Adrenal gland (tissue), 9 donors: ENCODE measurements at regions not wholly inside any gene's neighbourhood (a gene's known extent, or its start where the extent isn't known, plus 50 kb on each side); places are given as distances from the start of the nearest gene placed in this dataset.

Experiments used
- DNase-seq, 7 donors: peaks; one replicate each; pipeline ENCODE4 v3.0.0-alpha.2; 2019 to 2020
- H3K27ac ChIP-seq, 5 donors: fragments of 200-600 bp; sonication (generic) in 4 of 5; 1 replicate in 3 of 5; 2 replicates in 2 of 5; pipeline versions ENCODE4 v1.5.1 to v1.8.0; 2016 to 2020; ENCODE audit warnings: mild to moderate bottlenecking in 1 of 5
- H3K27me3 ChIP-seq: fragments of 200-600 bp; 2 replicates; pipeline ENCODE4 v1.8.0; 2021
- H3K36me3 ChIP-seq, 2 donors: fragments of 200-600 bp; replicated peaks in 1 of 2; 1 replicate in 1 of 2; 2 replicates in 1 of 2; pipeline versions ENCODE4 v1.5.1 to v1.8.0; 2018 to 2022
- H3K4me1 ChIP-seq, 2 donors: fragments of 200-600 bp; replicated peaks in 1 of 2; 1 replicate in 1 of 2; 2 replicates in 1 of 2; pipeline versions ENCODE4 v1.5.1 to v1.8.0; 2018 to 2021
- H3K4me3 ChIP-seq, 4 donors: fragments of 200-600 bp; sonication (generic) in 3 of 4; one replicate each; pipeline ENCODE4 v1.5.1; 2016 to 2018
- H3K9me3 ChIP-seq, 3 donors: fragments of 200-600 bp; sonication (generic) in 1 of 3; replicated peaks in 1 of 3; 1 replicate in 2 of 3; 2 replicates in 1 of 3; pipeline versions ENCODE4 v1.5.1 to v1.8.0; 2016 to 2021
- CTCF ChIP-seq, 6 experiments: fragments of 450-650 bp in 4 of 6; fragments of 200-600 bp in 2 of 6; sonication (generic) in 1 of 6; IDR thresholded peaks; 1 replicate in 5 of 6; 2 replicates in 1 of 6; pipeline versions ENCODE4 v1.5.1 to v1.8.0; 2016 to 2021; ENCODE audit warnings: antibody characterized with exemption in 6 of 6, mild to moderate bottlenecking in 2 of 6, moderate library complexity in 1 of 6
- POLR2A ChIP-seq, 2 donors: fragments of 450-650 bp; IDR thresholded peaks; one replicate each; pipeline ENCODE4 v1.6.1; 2017; ENCODE audit warnings: antibody characterized with exemption in 2 of 2, mild to moderate bottlenecking in 2 of 2, moderate library complexity in 1 of 2
- WGBS, 4 donors: extraction: QIAGEN DNeasy Blood & Tissue Kit in 2 of 4; methylation state at CpG; one replicate each; pipeline versions ENCODE4 v1.1.5 to v1.1.7; 2013 to 2017; 5-methylcytosine and 5-hydroxymethylcytosine counted together
- intact Hi-C, 2 donors: fragments of 100-400 bp; cut with DNase I; formaldehyde crosslinking; loops; one replicate each; pipeline versions ENCODE4 v1.14.1 to v1.15.0; 2022 to 2023
- donor health status: healthy with polysubstance abuse.
- donor health status: Bipolar disorder and iron deficiency.
- donor health status: DM: yes; HTN: yes; CAD: no.
- donor health status: DM: no; HTN: no; CAD: no.
- donor health status: DM: no; HTN: no; CAD: no.

DNA sequence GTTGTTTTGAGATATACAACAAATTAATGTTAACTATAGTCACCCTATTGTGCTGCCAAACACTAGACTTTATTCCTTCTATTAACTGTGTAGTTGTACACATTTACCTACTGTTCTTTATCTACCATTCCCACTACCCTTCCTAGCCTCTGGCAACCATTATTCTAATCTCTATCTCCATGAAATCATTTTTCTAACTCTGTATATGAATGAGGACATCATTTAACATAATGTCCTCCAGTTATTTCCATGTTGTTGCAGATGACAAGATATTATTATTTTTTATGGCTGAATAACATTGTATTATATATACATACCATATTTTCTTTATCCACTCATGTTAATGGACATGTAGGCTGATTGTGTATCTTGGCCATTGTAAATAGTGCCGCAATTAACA is 366.3 kb downstream of the TBX15 start:
- DNase-seq, result no peak
- Histone ChIP-seq H3K4me3 (no peak overlapping the region), H3K4me1 (no peaks in the 10 kb centered on the region), H3K27ac (no peak overlapping the region), H3K36me3 (no peaks in the 10 kb centered on the region), H3K9me3 (no peaks in the 10 kb centered on the region), H3K27me3 (no peaks in the 10 kb centered on the region)
- TF ChIP-seq POLR2A (IDR thresholded peaks at IDR 0.05), result no peak
- TF ChIP-seq CTCF (IDR thresholded peaks at IDR 0.05), result no peak
- intact Hi-C loops, result no loop called here
- 37 to 90% (median 65%) methylated on average over 1 of the region's 1 CpG for WGBS, 4 donors

DNA sequence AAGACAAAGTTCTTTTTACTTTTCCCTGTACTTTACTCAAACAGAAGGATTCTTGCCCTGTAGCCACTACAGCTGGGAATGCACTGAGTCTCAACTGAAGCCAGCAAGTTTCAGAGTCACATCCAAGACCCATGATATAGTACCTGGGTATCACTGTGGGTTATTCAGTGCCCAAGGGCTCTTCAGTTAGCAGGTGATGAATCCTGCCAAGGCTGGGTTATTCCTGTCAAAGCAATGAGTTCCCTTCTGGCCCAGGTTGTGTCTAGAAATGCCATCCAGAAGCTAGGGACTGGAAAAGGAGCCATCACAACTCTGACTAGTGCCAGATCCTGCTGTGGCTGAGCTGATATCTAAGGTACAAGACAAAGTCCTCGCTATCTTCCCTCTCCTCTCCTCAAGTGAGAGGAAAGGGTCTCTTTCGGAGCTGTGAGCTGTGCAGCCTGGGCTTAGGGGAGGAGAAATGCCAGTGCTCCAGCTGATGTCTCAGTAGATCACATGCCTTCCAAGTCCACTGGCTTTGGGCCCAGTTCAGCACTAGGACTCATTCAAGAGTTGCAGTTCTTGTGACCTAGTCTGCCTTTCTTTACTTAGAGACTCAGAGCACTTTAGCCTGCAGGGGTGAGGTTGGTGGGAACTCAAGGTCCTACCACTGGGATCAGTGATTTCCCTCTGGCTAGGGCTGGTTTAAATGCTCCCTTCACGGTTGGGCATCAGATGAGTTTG is 369.4 kb downstream of the TBX15 start:
- TF ChIP-seq POLR2A (IDR thresholded peaks at IDR 0.05), result no peak
- TF ChIP-seq CTCF (IDR thresholded peaks at IDR 0.05), result no peak
- no peak for DNase-seq
- Histone ChIP-seq H3K4me3 (no peak overlapping the region), H3K4me1 (no peaks in the 10 kb centered on the region), H3K36me3 (no peaks in the 10 kb centered on the region), H3K27me3 (no peaks in the 10 kb centered on the region), H3K9me3 (no peaks in the 10 kb centered on the region), H3K27ac (no peak overlapping the region)
- 63 to 89% (median 74%) methylated on average over 3 of the region's 3 CpGs for WGBS, 4 donors
- intact Hi-C loops, result no loop called here

DNA sequence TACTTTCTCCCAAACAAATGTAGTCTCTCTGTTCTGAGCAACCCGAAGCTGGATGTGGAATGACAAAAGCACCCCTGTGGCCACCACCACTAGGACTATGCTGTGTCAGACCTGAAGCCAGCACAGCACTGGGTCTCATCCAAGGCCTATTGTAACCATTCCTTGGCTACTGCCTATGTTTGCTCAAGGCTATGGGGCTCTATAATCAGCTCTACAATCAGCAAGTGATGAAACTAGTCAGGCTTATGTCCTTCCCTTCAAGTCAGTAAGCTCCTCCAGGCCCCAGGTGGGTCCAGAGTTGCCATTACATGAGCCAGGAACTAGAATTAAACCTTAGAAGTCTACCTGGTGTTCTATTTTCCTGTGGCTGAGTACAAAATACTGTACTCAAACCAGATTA is 370.2 kb downstream of the TBX15 start:
- Histone ChIP-seq H3K27me3 (no peaks in the 10 kb centered on the region), H3K4me1 (no peaks in the 10 kb centered on the region), H3K36me3 (no peaks in the 10 kb centered on the region), H3K4me3 (no peak overlapping the region), H3K9me3 (no peaks in the 10 kb centered on the region), H3K27ac (no peak overlapping the region)
- TF ChIP-seq CTCF (IDR thresholded peaks at IDR 0.05) (no peak), POLR2A (IDR thresholded peaks at IDR 0.05) (no peak)
- intact Hi-C loops, result no loop called here
- 0% methylated on average over 1 of the region's 1 CpG for WGBS, 4 donors
- no peak for DNase-seq

GRCh38 chr1:118615066-118615465 is 373.1 kb downstream of the TBX15 start:
- Histone ChIP-seq H3K4me1 (no peaks in the 10 kb centered on the region), H3K36me3 (no peaks in the 10 kb centered on the region), H3K4me3 (no peak overlapping the region), H3K27me3 (no peaks in the 10 kb centered on the region), H3K9me3 (no peaks in the 10 kb centered on the region), H3K27ac (no peak overlapping the region)
- TF ChIP-seq POLR2A (IDR thresholded peaks at IDR 0.05) (no peak), CTCF (IDR thresholded peaks at IDR 0.05) (no peak)
- intact Hi-C loops, result no loop called here
- no peak for DNase-seq
- WGBS, 4 donors, result 53 to 73% (median 59%) methylated on average over 2 of the region's 2 CpGs
